ENCODE measurements at regions not wholly inside any gene's neighbourhood (a gene's known extent, or its start where the extent isn't known, plus 50 kb on each side); places are given as distances from the start of the nearest gene placed in this dataset.
"Not testable (repeated sequence)": the region's sequence is repeated elsewhere in the genome, so short reads cannot be mapped to it uniquely, and the experiment has no call there.

GRCh38 chr17:64720253-64720652, 58.1 kb upstream of the SMURF2 start:
- not testable (repeated sequence) for TF ChIP-seq CTCF (IDR thresholded peaks at IDR 0.05; ENCODE audit: low read depth, low read length, poor library complexity, severe bottlenecking); EZH2phosphoT487 (IDR thresholded peaks at IDR 0.05; ENCODE audit: borderline replicate concordance, low read length)
